Upper lobe of left lung (tissue), 6 donors: ENCODE measurements at regions not wholly inside any gene's neighbourhood (a gene's known extent, or its start where the extent isn't known, plus 50 kb on each side); places are given as distances from the start of the nearest gene placed in this dataset.

Experiments used
- ATAC-seq, 2 donors: fragments of 200-7000 bp; cut with Tn5 transposase; one replicate each; pipeline ENCODE4 v1.9.1; 2022; ENCODE audit warnings: mild to moderate bottlenecking in 2 of 2, moderate library complexity in 2 of 2; ENCODE audit not compliant: low FRiP score in 2 of 2
- DNase-seq, 2 donors: peaks; one replicate each; pipeline ENCODE4 v3.0.0-alpha.2; 2019 to 2020
- H3K27ac ChIP-seq, 4 donors: fragments of 200-600 bp; sonication (generic); one replicate each; pipeline ENCODE4 v1.5.1; 2016 to 2019
- H3K27me3 ChIP-seq, 4 donors: fragments of 200-600 bp; sonication (generic); one replicate each; pipeline ENCODE4 v1.5.1; 2017 to 2019
- H3K36me3 ChIP-seq, 4 donors: fragments of 200-600 bp; sonication (generic); one replicate each; pipeline ENCODE4 v1.5.1; 2016 to 2019
- H3K4me1 ChIP-seq, 4 donors: fragments of 200-600 bp; sonication (generic); one replicate each; pipeline ENCODE4 v1.5.1; 2018 to 2019
- H3K4me3 ChIP-seq, 4 donors: fragments of 200-600 bp; sonication (generic); one replicate each; pipeline ENCODE4 v1.5.1; 2017 to 2019; ENCODE audit warnings: mild to moderate bottlenecking in 2 of 4, moderate library complexity in 1 of 4
- H3K9me3 ChIP-seq, 4 donors: fragments of 200-600 bp; sonication (generic); one replicate each; pipeline ENCODE4 v1.5.1; 2018 to 2019
- CTCF ChIP-seq, 6 experiments: fragments of 450-650 bp in 4 of 6; fragments of 200-600 bp in 2 of 6; sonication (generic) in 2 of 6; IDR thresholded peaks; one replicate each; pipeline ENCODE4 v1.5.1; 2016 to 2019; ENCODE audit warnings: antibody characterized with exemption in 6 of 6
- EP300 ChIP-seq, 4 donors: sonication (generic); formaldehyde crosslinking; IDR thresholded peaks; one replicate each; pipeline ENCODE4 v1.5.1; 2017; ENCODE audit warnings: antibody characterized with exemption in 4 of 4, control low read depth in 2 of 4
- POLR2A ChIP-seq, 4 donors: fragments of 450-650 bp; IDR thresholded peaks; one replicate each; pipeline ENCODE4 v1.5.1; 2016 to 2017; ENCODE audit warnings: antibody characterized with exemption in 4 of 4, mild to moderate bottlenecking in 2 of 4
- POLR2AphosphoS5 ChIP-seq, 2 donors: sonication (generic); formaldehyde crosslinking; IDR thresholded peaks; one replicate each; pipeline ENCODE4 v1.5.1; 2017; ENCODE audit warnings: antibody characterized with exemption in 2 of 2
- WGBS, 2 donors: methylation state at CpG; one replicate each; pipeline ENCODE4 v1.1.5; 2017 to 2018; 5-methylcytosine and 5-hydroxymethylcytosine counted together
- donor health status: DM: no; HTN: no; CAD: no; lungs with moderate emphysema.
- donor health status: DM: no; HTN: yes; CAD: no; lungs with severe emphysema.

- no peak for DNase-seq
- Histone ChIP-seq H3K4me3 (no peak overlapping the region), H3K36me3 (no peaks in the 10 kb centered on the region), H3K9me3 (no peaks in the 10 kb centered on the region), H3K27ac (no peak overlapping the region), H3K4me1 (no peaks in the 10 kb centered on the region), H3K27me3 (no peaks in the 10 kb centered on the region)
- ATAC-seq: no peak
- TF ChIP-seq POLR2AphosphoS5 (IDR thresholded peaks at IDR 0.05): no peak
- TF ChIP-seq CTCF (IDR thresholded peaks at IDR 0.05): no peak
- TF ChIP-seq POLR2A (IDR thresholded peaks at IDR 0.05): no peak
- TF ChIP-seq EP300 (IDR thresholded peaks at IDR 0.05): no peak
- WGBS, 2 donors: 44 to 55% methylated on average over 5 of the region's 5 CpGs
These were observed 85.8 kb upstream of the TAS2R1 start for GRCh38 chr5:9715891-9716335.

GRCh38 chr5:9713959-9714586 is 83.9 kb upstream of the TAS2R1 start:
- 72% methylated on average over 4 of the region's 4 CpGs for WGBS, 2 donors
- no peaks in the 10 kb centered on the region for H3K27me3 ChIP-seq
- no peaks in the 10 kb centered on the region for H3K9me3 ChIP-seq

GRCh38 chr5:9713356-9713755 is 83.2 kb upstream of the TAS2R1 start:
- Histone ChIP-seq H3K36me3 (no peaks in the 10 kb centered on the region), H3K9me3 (no peaks in the 10 kb centered on the region), H3K4me1 (no peaks in the 10 kb centered on the region), H3K27ac (no peak overlapping the region), H3K4me3 (no peak overlapping the region), H3K27me3 (no peaks in the 10 kb centered on the region)
- no peak for TF ChIP-seq POLR2AphosphoS5 (IDR thresholded peaks at IDR 0.05)
- TF ChIP-seq EP300 (IDR thresholded peaks at IDR 0.05): no peak
- no peak for TF ChIP-seq CTCF (IDR thresholded peaks at IDR 0.05)
- TF ChIP-seq POLR2A (IDR thresholded peaks at IDR 0.05): no peak
- WGBS, 2 donors: 42 to 61% methylated on average over 4 of the region's 4 CpGs
- DNase-seq: no peak
- no peak for ATAC-seq

More at GRCh38 chr5:9713959-9714586, 83.9 kb upstream of the TAS2R1 start:
- H3K4me1 ChIP-seq: no peaks in the 10 kb centered on the region
- ATAC-seq: no peak
- H3K27ac ChIP-seq: no peak overlapping the region
- no peak overlapping the region for H3K4me3 ChIP-seq
- no peak for TF ChIP-seq POLR2AphosphoS5 (IDR thresholded peaks at IDR 0.05)
- TF ChIP-seq POLR2A (IDR thresholded peaks at IDR 0.05): no peak
- no peak for TF ChIP-seq EP300 (IDR thresholded peaks at IDR 0.05)
- TF ChIP-seq CTCF (IDR thresholded peaks at IDR 0.05): no peak
- no peaks in the 10 kb centered on the region for H3K36me3 ChIP-seq
- no peak for DNase-seq

DNA sequence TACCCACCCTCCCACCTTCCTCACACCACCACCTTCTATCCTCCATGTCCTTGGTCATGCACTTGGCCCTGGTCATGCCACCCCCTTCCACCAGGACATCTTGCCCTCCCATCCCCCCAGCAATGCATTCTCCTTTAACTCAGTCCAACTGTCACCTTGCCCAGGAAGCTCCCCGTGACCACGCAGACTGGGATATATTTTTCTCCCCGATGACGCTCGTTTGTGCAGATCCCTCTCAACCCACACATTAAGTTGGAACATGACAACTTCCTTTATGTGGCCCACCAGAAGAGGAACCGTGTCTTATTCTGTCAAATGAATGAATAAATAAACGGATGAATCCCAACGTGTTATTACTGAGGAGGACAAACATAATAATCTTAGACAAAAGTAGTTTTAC is 82.8 kb upstream of the TAS2R1 start:
- Histone ChIP-seq H3K9me3 (no peaks in the 10 kb centered on the region), H3K4me1 (no peaks in the 10 kb centered on the region), H3K4me3 (no peak overlapping the region), H3K27ac (no peak overlapping the region), H3K27me3 (no peaks in the 10 kb centered on the region), H3K36me3 (no peaks in the 10 kb centered on the region)
- TF ChIP-seq EP300 (IDR thresholded peaks at IDR 0.05): no peak
- no peak for TF ChIP-seq POLR2A (IDR thresholded peaks at IDR 0.05)
- no peak for TF ChIP-seq POLR2AphosphoS5 (IDR thresholded peaks at IDR 0.05)
- TF ChIP-seq CTCF (IDR thresholded peaks at IDR 0.05): no peak
- no peak for ATAC-seq
- 43 to 55% methylated on average over 8 of the region's 8 CpGs for WGBS, 2 donors
- DNase-seq: no peak

- no peak overlapping the region for H3K27ac ChIP-seq
- DNase-seq: no peak
- no peak overlapping the region for H3K4me3 ChIP-seq
- WGBS, 2 donors: 58 to 66% methylated on average over 4 of the region's 4 CpGs
- no peaks in the 10 kb centered on the region for H3K4me1 ChIP-seq
- H3K36me3 ChIP-seq: no peaks in the 10 kb centered on the region
- H3K9me3 ChIP-seq: no peaks in the 10 kb centered on the region
- TF ChIP-seq POLR2A (IDR thresholded peaks at IDR 0.05): no peak
- TF ChIP-seq CTCF (IDR thresholded peaks at IDR 0.05): no peak
- TF ChIP-seq EP300 (IDR thresholded peaks at IDR 0.05): no peak
- no peak for TF ChIP-seq POLR2AphosphoS5 (IDR thresholded peaks at IDR 0.05)
- no peak for ATAC-seq
- no peaks in the 10 kb centered on the region for H3K27me3 ChIP-seq
These were observed 82.4 kb upstream of the TAS2R1 start for GRCh38 chr5:9712506-9712905.
